ENCODE measurements at regions not wholly inside any gene's neighbourhood (a gene's known extent, or its start where the extent isn't known, plus 50 kb on each side); places are given as distances from the start of the nearest gene placed in this dataset.

GRCh38 chr9:81476813-81477490, 212.4 kb downstream of the TLE1 start:
- Histone ChIP-seq H3K79me2 (ENCODE audit: insufficient read depth, low read length) (no peaks in the 10 kb centered on the region), H3K4me2 (ENCODE audit: low read depth, low read length) (no peak overlapping the region), H3K4me3 (replicated peaks in 1 of 3; ENCODE audit: insufficient read depth in 1 of 3, low read depth in 2 of 3, low read length in 3 of 3) (no peak overlapping the region), H3K27me3 (ENCODE audit: control insufficient read depth in 1 of 2, insufficient read depth in 2 of 2, low read length in 2 of 2) (no peaks in the 10 kb centered on the region; a peak in 2 of 5 replicates), H3K4me1 (ENCODE audit: insufficient read depth, low read length) (no peaks in the 10 kb centered on the region), H3K27ac (ENCODE audit: extremely low read length, insufficient read depth, low read length) (no peak overlapping the region), H3K9ac (ENCODE audit: insufficient read depth, low read depth, low read length) (no peak overlapping the region), H3K36me3 (replicated peaks in 1 of 2; ENCODE audit: control insufficient read depth in 1 of 2, insufficient read depth in 2 of 2, low read length in 2 of 2) (no peaks in the 10 kb centered on the region), H4K20me1 (ENCODE audit: insufficient read depth, low read length) (no peaks in the 10 kb centered on the region), H3K9me3 (ENCODE audit: low read length) (no peaks in the 10 kb centered on the region), H2AFZ (ENCODE audit: low read length) (no peak overlapping the region)
- no peak for FAIRE-seq
- CTCF ChIA-PET (ENCODE audit: low intra/inter-chr PET ratio, low total read pairs): no interaction called here
- ATAC-seq: no peak
- in situ Hi-C loops (cut with HindIII; ENCODE audit: extremely low pct_ligation_motif_present, low pct_unique_long_range_greater_than_20kb) (no loop called here), intact Hi-C loops (cut with micrococcal nuclease; ENCODE audit: unreplicated experiment) (no loop called here)
- BruUV-seq (replicated peaks): no TSS peak
- POLR2A ChIA-PET: no interaction called here
- TF ChIP-seq SYNCRIP (IDR thresholded peaks at IDR 0.05; ENCODE audit: insufficient read depth, low read depth, low read length): no peak
- TF ChIP-seq ZKSCAN5 (CRISPR knock-in tag; IDR thresholded peaks at IDR 0.05): no peak
- no peak for TF ChIP-seq DPF2 (CRISPR knock-in tag; IDR thresholded peaks at IDR 0.05; ENCODE audit: borderline replicate concordance, low read depth)
- no peak for TF ChIP-seq ZFYVE20 (CRISPR knock-in tag; IDR thresholded peaks at IDR 0.05; ENCODE audit: borderline replicate concordance, low read depth)
- TF ChIP-seq ZNF30 (CRISPR knock-in tag; IDR thresholded peaks at IDR 0.05): no peak
- no peak for TF ChIP-seq ZNF687 (CRISPR knock-in tag; IDR thresholded peaks at IDR 0.05)
- TF ChIP-seq JUN (CRISPR knock-in tag; IDR thresholded peaks at IDR 0.05): no peak
- no peak for TF ChIP-seq PLRG1 (conservative IDR thresholded peaks at IDR 0.05)
- TF ChIP-seq ZNF33B (CRISPR knock-in tag; IDR thresholded peaks at IDR 0.05): no peak
- 27% methylated on average over 6 of the region's 6 CpGs for WGBS (ENCODE audit: low lambda C conversion rate)
- no peak for DNase-seq (ENCODE audit: low spot score)
